Right lobe of liver (tissue), 4 donors: ENCODE measurements at regions not wholly inside any gene's neighbourhood (a gene's known extent, or its start where the extent isn't known, plus 50 kb on each side); places are given as distances from the start of the nearest gene placed in this dataset.

ENCODE experiments used
- CTCF ChIP-seq, 4 donors: fragments of 200-600 bp in 3 of 4; fragments of 450-650 bp in 1 of 4; IDR thresholded peaks; one replicate each; pipeline versions ENCODE4 v1.5.1 to v1.8.0; 2016 to 2022; ENCODE audit warnings: antibody characterized with exemption in 4 of 4, mild to moderate bottlenecking in 2 of 4
- POLR2A ChIP-seq: fragments of 450-650 bp; IDR thresholded peaks from one replicate; pipeline ENCODE4 v1.6.1; 2017; ENCODE audit warnings: antibody characterized with exemption, mild to moderate bottlenecking
- donor health status: DM: no; HTN: no; CAD: no.
- donor health status: DM: no; HTN: no; CAD: no.
- donor health status: DM: no; HTN: yes; CAD: no.

- TF ChIP-seq CTCF (IDR thresholded peaks at IDR 0.05) (no peak), POLR2A (no peak)
Measured at GRCh38 chr22:49169074-49169744, 658.5 kb downstream of the BRD1 start.
